Ishikawa (cell line): ENCODE measurements at regions not wholly inside any gene's neighbourhood (a gene's known extent, or its start where the extent isn't known, plus 50 kb on each side); places are given as distances from the start of the nearest gene placed in this dataset.

Experiments
- EP300 ChIP-seq: IDR thresholded peaks from 2 replicates; pipeline ENCODE4 v1.6.1; 2012; ENCODE audit warnings: borderline replicate concordance
- NFIC ChIP-seq: IDR thresholded peaks from 2 replicates; pipeline ENCODE4 v1.6.1; 2012
- RAD21 ChIP-seq: IDR thresholded peaks from 2 replicates; pipeline ENCODE4 v1.6.1; 2012; ENCODE audit warnings: low read depth
- TAF1 ChIP-seq: IDR thresholded peaks from 2 replicates; pipeline ENCODE4 v1.6.1; 2012; ENCODE audit warnings: low read depth, mild to moderate bottlenecking

DNA sequence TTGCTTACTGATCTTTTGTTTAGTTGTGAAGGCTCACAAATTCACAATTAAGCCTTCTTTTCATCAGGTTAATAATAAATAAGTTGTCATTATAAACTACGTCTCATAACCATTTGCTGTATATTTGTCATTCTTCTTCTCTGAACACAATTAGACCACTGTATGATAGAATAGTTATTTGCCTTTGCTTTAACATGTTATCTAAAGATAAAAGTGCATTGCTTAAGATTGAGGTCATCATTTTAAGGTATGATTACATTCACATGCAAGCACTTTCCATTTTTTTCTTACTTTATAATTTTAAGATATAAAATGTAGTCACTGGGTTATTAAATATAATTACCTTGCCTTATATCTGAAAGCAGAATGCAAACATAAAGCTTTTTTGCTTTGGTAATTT lies 80.1 kb upstream of the GLS start:
- no peak for TF ChIP-seq EP300
- no peak for TF ChIP-seq RAD21
- no peak for TF ChIP-seq TAF1
- TF ChIP-seq NFIC = no peak
